ENCODE measurements at regions not wholly inside any gene's neighbourhood (a gene's known extent, or its start where the extent isn't known, plus 50 kb on each side); places are given as distances from the start of the nearest gene placed in this dataset.

- no peak for DNase-seq (ENCODE audit: low read depth, low spot score)
- no peak overlapping the region for H3K4me3 ChIP-seq (ENCODE audit: low read length)
These were observed 609.4 kb downstream of the MTRR start for GRCh38 chr5:8478326-8478725.

DNA sequence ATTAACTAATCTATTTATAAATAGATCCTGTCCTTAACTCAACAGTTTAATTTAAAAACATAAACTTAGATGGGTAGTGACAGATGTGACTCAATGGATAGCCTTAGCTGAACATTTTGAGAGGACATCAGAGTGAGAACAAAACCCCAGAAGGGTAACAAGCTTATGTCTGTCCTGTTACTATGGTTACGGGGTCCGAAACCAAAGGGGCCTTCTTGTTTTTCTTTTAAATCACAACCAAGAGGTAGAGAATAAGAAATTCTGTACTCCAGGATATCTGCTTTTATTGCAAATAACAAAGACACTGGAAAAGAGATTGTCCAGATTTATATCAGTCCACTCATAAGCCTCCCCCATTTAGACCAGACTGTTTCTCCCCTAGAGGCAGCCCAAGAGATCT lies 612.1 kb downstream of the MTRR start:
- no peak for DNase-seq (ENCODE audit: low read depth, low spot score)
- no peak overlapping the region for H3K4me3 ChIP-seq (ENCODE audit: low read length)

DNA sequence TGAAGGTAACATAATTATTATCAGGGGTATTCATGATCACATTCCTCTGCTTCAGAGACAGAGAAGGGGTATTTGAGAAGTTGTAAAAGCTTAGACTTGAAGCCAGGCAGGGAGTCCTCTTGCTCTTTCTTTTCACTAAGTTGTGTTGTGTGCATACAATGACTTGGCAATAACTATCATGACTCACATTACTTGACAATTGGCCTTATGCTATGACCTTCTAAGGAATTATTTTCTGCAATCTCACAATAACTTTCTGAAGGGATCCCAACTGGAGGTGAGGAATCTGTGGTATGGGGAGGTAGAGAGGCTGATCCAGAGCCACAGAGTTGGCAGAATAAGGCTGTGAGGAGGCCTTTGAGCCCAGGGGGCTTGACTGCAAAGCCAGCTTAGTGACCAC lies 622.3 kb downstream of the MTRR start:
- H3K4me3 ChIP-seq (ENCODE audit: low read length) = no peak overlapping the region
- no peak for DNase-seq (ENCODE audit: low read depth, low spot score)

DNA sequence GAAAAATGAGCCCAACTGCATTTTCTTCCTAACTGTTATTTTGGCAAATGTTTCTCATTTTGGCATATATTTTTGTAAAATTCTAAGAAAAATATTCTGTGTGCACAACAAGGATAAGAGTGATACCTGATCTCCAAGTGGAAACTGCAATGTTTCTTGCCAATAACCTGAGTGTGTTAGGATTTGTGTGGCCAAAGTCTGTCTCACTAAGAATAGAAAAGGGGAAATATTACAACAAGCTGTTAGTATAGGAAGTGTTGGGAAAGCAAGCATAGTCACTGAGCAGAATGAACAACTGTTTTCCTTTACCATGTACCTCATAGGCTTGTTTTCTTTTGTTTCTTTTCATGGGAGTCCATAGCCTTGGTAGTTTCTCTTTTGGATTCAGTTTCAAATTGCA lies 624.2 kb downstream of the MTRR start:
- no peak overlapping the region for H3K4me3 ChIP-seq (ENCODE audit: low read length)
- DNase-seq (ENCODE audit: low read depth, low spot score) = no peak

- H3K4me3 ChIP-seq (ENCODE audit: low read length) = no peak overlapping the region
- no peak for DNase-seq (ENCODE audit: low read depth, low spot score)
These were observed 631.5 kb downstream of the MTRR start for GRCh38 chr5:8500426-8500825.

DNA sequence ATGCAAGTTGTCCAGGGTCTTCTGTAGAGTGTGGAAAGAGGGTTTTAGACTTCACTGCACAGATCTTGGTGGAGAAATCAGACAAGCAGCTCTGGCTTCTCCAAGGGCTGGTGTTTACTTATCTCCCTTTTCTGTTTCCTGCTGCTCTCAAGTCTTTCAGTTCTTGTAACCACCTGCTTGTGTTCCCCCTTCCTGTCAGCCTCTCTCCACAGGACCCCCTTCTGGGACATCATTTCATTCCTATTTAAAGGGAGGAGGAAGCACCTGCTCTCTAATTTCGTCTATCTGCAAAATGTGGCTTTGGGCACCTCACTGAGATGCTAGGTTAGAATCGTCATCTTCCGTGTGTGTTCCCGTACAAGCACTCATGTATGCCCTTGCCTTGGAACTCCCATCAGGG lies 636.2 kb downstream of the MTRR start:
- DNase-seq (ENCODE audit: low read depth, low spot score) = peak; percentile 9
- H3K4me3 ChIP-seq (ENCODE audit: low read length) = no peak overlapping the region

DNA sequence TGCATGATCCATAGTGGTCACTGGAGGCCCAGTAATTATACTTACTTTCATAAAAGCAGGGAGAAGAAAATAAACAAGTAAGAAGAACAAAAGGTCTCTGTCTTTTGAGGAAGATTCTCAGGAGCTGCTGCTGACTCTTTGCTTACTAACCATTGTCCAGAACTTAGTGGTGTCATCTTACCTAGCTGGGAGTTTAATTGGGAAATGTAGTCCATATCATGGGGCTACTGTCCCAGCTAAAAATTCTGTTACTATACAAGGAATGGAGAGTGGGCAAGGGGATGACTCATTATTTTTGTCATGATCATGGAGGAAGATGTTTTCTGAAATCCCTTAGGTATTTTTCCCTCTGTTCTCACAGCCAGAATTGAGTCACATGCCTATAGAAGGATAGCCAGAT lies 639.3 kb downstream of the MTRR start:
- no peak for DNase-seq (ENCODE audit: low read depth, low spot score)
- H3K4me3 ChIP-seq (ENCODE audit: low read length) = no peak overlapping the region

DNA sequence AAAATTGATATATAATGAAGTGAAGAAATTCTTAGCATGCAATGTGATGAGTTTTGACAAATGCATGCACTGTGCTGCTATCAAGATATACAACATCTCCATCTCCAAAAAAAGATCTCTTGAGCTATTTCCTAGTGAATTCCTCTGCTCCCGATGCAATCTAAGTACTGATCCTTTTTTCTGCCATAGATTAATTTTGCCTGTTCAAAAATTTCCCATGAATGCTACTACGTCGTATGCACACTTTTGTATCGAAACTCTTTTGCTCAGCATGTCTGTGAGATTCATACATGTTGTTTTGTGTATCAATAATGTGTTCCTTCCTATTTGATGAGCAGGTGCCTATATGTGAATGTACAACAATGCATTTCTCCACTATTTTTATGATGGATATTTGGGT lies 647.4 kb downstream of the MTRR start:
- DNase-seq (ENCODE audit: low read depth, low spot score) = no peak
- H3K4me3 ChIP-seq (ENCODE audit: low read length) = no peak overlapping the region

- no peak overlapping the region for H3K4me3 ChIP-seq (ENCODE audit: low read length)
- no peak for DNase-seq (ENCODE audit: low read depth, low spot score)
These were observed 648.5 kb downstream of the MTRR start for GRCh38 chr5:8517456-8517855.

GRCh38 chr5:8520917-8521316 lies 652.0 kb downstream of the MTRR start:
- DNase-seq (ENCODE audit: low read depth, low spot score) = no peak
- H3K4me3 ChIP-seq (ENCODE audit: low read length) = no peak overlapping the region

GRCh38 chr5:8521991-8522390 lies 653.0 kb downstream of the MTRR start:
- DNase-seq (ENCODE audit: low read depth, low spot score) = no peak
- no peak overlapping the region for H3K4me3 ChIP-seq (ENCODE audit: low read length)

DNA sequence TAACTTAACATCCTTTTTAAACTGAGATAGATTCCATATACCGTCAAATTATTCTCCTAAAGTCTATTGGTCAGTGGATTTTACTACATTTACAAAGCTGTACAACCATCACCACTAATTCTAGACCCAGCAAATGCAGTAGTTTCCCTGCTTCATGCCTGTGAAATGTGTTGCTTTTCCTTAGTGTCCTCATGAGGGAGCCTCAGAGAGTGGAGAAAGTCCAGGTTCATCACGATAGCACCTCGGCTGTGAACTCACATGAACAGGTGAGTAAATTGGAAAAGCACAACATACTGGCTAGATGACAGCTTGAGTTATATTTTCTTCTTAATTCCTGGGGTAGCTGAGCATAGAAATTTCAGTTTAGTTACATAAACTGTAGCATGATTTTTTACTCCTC lies 653.7 kb downstream of the MTRR start:
- no peak overlapping the region for H3K4me3 ChIP-seq (ENCODE audit: low read length)

GRCh38 chr5:8523501-8523900 lies 654.6 kb downstream of the MTRR start:
- DNase-seq (ENCODE audit: low read depth, low spot score) = no peak
- no peak overlapping the region for H3K4me3 ChIP-seq (ENCODE audit: low read length)

More for the DNA sequence above, 653.7 kb downstream of the MTRR start:
- DNase-seq (ENCODE audit: low read depth, low spot score) = no peak

DNA sequence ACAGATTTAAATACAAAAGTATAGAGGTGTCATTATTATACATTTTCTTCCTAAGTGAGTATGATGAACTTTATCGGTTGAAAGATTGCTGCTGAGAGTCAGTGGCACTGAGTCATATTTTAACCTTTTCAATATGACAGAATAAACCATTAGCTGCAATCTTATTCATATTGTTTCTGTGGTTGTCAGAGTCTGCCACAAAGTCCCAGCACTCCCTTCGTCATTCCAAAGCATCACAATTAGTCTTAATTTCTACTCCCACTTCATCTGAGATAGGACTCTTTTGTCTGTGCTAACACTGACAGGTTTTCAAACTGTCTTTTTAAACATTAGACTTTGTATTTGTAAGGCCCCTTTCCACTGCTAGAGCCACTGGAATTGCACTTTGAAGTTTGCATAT lies 656.9 kb downstream of the MTRR start:
- DNase-seq (ENCODE audit: low read depth, low spot score) = no peak
- no peak overlapping the region for H3K4me3 ChIP-seq (ENCODE audit: low read length)

DNA sequence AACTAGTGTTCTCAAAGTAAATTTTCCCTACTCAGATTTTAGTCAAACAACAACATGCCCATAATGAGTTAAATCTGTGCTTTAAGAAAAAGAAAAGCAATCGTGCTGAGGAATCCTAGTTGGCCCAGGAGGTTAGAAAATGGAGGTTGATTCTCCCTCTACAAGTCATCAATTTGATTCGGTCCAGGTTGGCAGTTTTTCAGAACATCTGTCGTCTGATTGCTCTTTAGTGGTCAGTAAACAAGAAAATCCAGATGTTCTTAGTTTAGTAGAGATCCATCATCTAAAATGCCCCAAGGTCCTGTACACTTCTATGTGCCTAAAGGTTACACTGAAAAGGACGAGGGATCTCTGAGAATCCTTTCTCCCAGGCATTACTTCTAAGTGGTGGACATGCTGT lies 659.2 kb downstream of the MTRR start:
- H3K4me3 ChIP-seq (ENCODE audit: low read length) = no peak overlapping the region
- no peak for DNase-seq (ENCODE audit: low read depth, low spot score)

- no peak overlapping the region for H3K4me3 ChIP-seq (ENCODE audit: low read length)
- no peak for DNase-seq (ENCODE audit: low read depth, low spot score)
These were observed 669.9 kb downstream of the MTRR start for GRCh38 chr5:8538821-8539220.

- H3K4me3 ChIP-seq (ENCODE audit: low read length) = no peak overlapping the region
- DNase-seq (ENCODE audit: low read depth, low spot score) = no peak
These were observed 671.4 kb downstream of the MTRR start for GRCh38 chr5:8540317-8540716.

- DNase-seq (ENCODE audit: low read depth, low spot score) = no peak
- no peak overlapping the region for H3K4me3 ChIP-seq (ENCODE audit: low read length)
These were observed 682.0 kb downstream of the MTRR start for GRCh38 chr5:8550921-8551320.

DNA sequence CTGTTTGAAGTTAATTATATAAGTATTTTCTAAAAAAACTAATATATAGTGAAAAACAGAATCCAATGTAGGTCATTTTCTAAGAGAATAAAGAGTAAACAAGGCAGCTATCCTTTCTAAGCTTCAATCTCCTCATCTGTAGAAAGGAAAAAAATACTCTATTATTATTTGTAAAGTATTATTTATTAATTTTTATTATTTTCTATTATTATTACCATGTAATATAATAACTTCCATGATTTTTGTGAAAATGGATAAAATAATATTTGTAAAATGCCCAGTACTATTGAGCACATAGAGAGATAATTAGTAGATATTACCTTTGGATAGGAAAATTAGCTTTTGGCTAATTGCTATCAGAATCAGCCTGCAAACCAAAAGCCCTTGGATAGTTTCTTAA lies 684.4 kb downstream of the MTRR start:
- H3K4me3 ChIP-seq (ENCODE audit: low read length) = no peak overlapping the region
- DNase-seq (ENCODE audit: low read depth, low spot score) = no peak

DNA sequence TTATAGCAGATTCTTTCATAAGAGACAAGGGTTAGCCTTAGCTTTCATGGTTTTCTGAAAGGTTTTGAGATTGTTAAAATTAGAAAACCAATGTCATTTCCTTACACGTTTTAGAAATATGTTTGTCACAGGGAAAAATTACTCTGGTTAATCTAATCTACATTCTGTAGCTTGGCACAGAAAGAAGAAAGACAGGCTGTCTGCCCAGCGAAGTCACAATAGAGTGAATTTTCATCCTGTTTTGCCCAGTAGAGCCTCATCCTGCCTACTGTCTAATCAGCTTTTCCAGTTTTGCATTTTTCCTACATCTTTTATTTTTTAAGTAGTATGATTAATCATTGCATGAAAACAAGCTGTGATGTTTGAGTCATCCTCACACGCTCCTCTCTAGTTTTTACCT lies 688.8 kb downstream of the MTRR start:
- no peak for DNase-seq (ENCODE audit: low read depth, low spot score)
- H3K4me3 ChIP-seq (ENCODE audit: low read length) = no peak overlapping the region

DNA sequence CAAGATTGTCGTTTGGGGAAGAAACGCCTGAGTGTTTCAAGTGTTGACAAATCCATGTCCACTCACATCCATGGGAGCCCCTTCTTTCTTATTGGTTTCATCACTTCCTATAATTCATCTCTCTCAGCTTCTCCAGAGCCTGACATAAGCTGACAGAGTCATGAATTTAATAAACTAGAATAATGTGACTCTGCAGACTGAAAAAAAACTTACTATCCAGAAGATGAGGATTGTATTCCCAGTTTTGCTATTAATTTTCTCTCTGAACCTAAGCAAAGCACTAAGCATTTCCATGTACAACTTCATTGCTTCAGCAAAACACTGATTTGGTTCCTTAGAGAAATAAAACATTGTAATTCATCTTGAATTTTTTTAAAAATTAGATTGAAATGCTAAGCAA lies 691.8 kb downstream of the MTRR start:
- no peak overlapping the region for H3K4me3 ChIP-seq (ENCODE audit: low read length)

GRCh38 chr5:8561224-8561840 lies 692.4 kb downstream of the MTRR start:
- no peak for DNase-seq (ENCODE audit: low read depth, low spot score)

More for the DNA sequence above, 691.8 kb downstream of the MTRR start:
- no peak for DNase-seq (ENCODE audit: low read depth, low spot score)

More at GRCh38 chr5:8561224-8561840, 692.4 kb downstream of the MTRR start:
- H3K4me3 ChIP-seq (ENCODE audit: low read length) = no peak overlapping the region
